ENCODE measurements at regions not wholly inside any gene's neighbourhood (a gene's known extent, or its start where the extent isn't known, plus 50 kb on each side); places are given as distances from the start of the nearest gene placed in this dataset.
"Not testable (repeated sequence)": the region's sequence is repeated elsewhere in the genome, so short reads cannot be mapped to it uniquely, and the experiment has no call there.

GRCh38 chr2:116719836-116720235 lies 1094.7 kb upstream of the DDX18 start:
- H3K9me3 Mint-ChIP-seq: peaks cover 2% of the 10 kb centered on the region
- H3K27me3 Mint-ChIP-seq: no peaks in the 10 kb centered on the region
- no peaks in the 10 kb centered on the region for H3K36me3 Mint-ChIP-seq
- no peak overlapping the region for H3K4me3 Mint-ChIP-seq
- ATAC-seq (ENCODE audit: low read depth): no peak
- no peak for DNase-seq
- no peaks in the 10 kb centered on the region for H3K4me1 Mint-ChIP-seq
- no peak overlapping the region for H3K27ac Mint-ChIP-seq
- POLR2A ChIA-PET: no interaction called here

GRCh38 chr2:116724550-116724949 lies 1089.9 kb upstream of the DDX18 start:
- no peak overlapping the region for H3K4me3 Mint-ChIP-seq
- no peak for DNase-seq
- H3K27ac Mint-ChIP-seq: no peak overlapping the region
- ATAC-seq (ENCODE audit: low read depth): no peak
- H3K4me1 Mint-ChIP-seq: no peaks in the 10 kb centered on the region
- no peaks in the 10 kb centered on the region for H3K36me3 Mint-ChIP-seq
- POLR2A ChIA-PET: no interaction called here
- H3K27me3 Mint-ChIP-seq: no peaks in the 10 kb centered on the region
- no peaks in the 10 kb centered on the region for H3K9me3 Mint-ChIP-seq

GRCh38 chr2:116732322-116732721 lies 1082.2 kb upstream of the DDX18 start:
- POLR2A ChIA-PET: no interaction called here
- Mint-ChIP-seq H3K27me3 (no peaks in the 10 kb centered on the region), H3K4me3 (no peak overlapping the region), H3K9me3 (peaks cover 3% of the 10 kb centered on the region), H3K27ac (no peak overlapping the region), H3K36me3 (no peaks in the 10 kb centered on the region), H3K4me1 (no peaks in the 10 kb centered on the region)
- ATAC-seq (ENCODE audit: low read depth): no peak
- no peak for DNase-seq

- POLR2A ChIA-PET: no interaction called here
- Mint-ChIP-seq H3K27me3 (no peaks in the 10 kb centered on the region), H3K9me3 (peaks cover 3% of the 10 kb centered on the region), H3K4me3 (no peak overlapping the region), H3K4me1 (no peaks in the 10 kb centered on the region), H3K36me3 (no peaks in the 10 kb centered on the region), H3K27ac (no peak overlapping the region)
- no peak for DNase-seq
- ATAC-seq (ENCODE audit: low read depth): no peak
Observed at GRCh38 chr2:116733699-116734098, 1080.8 kb upstream of the DDX18 start.

DNA sequence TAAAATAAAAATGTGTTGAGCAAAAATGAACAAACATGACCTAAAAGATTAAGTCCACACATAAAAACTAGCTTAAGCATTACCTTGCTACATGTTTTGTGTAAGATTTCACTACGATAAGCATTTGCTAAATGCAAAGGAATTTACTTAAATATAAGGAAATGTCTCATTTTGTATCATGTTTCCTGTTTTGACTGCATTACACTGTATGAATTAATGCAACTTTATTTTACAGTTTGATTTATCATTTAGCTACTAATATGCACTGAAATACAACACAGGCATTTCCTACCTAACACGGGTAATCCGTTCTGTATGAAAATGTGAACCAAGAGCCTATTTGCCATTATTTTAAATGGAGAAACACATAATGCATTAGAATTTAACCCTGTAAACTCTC lies 1076.5 kb upstream of the DDX18 start:
- Mint-ChIP-seq H3K4me3 (no peak overlapping the region), H3K27me3 (no peaks in the 10 kb centered on the region), H3K27ac (no peak overlapping the region), H3K9me3 (peaks cover 3% of the 10 kb centered on the region), H3K36me3 (no peaks in the 10 kb centered on the region), H3K4me1 (no peaks in the 10 kb centered on the region)
- ATAC-seq (ENCODE audit: low read depth): no peak
- POLR2A ChIA-PET: no interaction called here
- no peak for DNase-seq

- ATAC-seq (ENCODE audit: low read depth): no peak
- POLR2A ChIA-PET: no interaction called here
- Mint-ChIP-seq H3K4me1 (no peaks in the 10 kb centered on the region), H3K27me3 (no peaks in the 10 kb centered on the region), H3K9me3 (peaks cover 1% of the 10 kb centered on the region), H3K4me3 (no peak overlapping the region), H3K36me3 (no peaks in the 10 kb centered on the region), H3K27ac (no peak overlapping the region)
- DNase-seq: no peak
Observed at GRCh38 chr2:116747103-116747502, 1067.4 kb upstream of the DDX18 start.

- Mint-ChIP-seq H3K27me3 (no peaks in the 10 kb centered on the region), H3K36me3 (no peaks in the 10 kb centered on the region), H3K4me3 (no peak overlapping the region), H3K4me1 (no peaks in the 10 kb centered on the region), H3K27ac (no peak overlapping the region), H3K9me3 (no peaks in the 10 kb centered on the region)
- DNase-seq (no peak), ATAC-seq (ENCODE audit: low read depth) (no peak)
- POLR2A ChIA-PET: no interaction called here
Observed at GRCh38 chr2:116749994-116750393, 1064.5 kb upstream of the DDX18 start.

GRCh38 chr2:116754381-116755101 lies 1060.0 kb upstream of the DDX18 start:
- H3K4me1 Mint-ChIP-seq: no peaks in the 10 kb centered on the region
- ATAC-seq (ENCODE audit: low read depth): no peak
- no peaks in the 10 kb centered on the region for H3K36me3 Mint-ChIP-seq
- H3K4me3 Mint-ChIP-seq: no peak overlapping the region
- DNase-seq: no peak
- no peaks in the 10 kb centered on the region for H3K27me3 Mint-ChIP-seq
- H3K27ac Mint-ChIP-seq: no peak overlapping the region
- POLR2A ChIA-PET: no interaction called here
- peaks cover 2% of the 10 kb centered on the region for H3K9me3 Mint-ChIP-seq

GRCh38 chr2:116761864-116762263 lies 1052.6 kb upstream of the DDX18 start:
- Mint-ChIP-seq H3K27ac (no peak overlapping the region), H3K27me3 (no peaks in the 10 kb centered on the region), H3K36me3 (no peaks in the 10 kb centered on the region), H3K4me1 (no peaks in the 10 kb centered on the region), H3K4me3 (no peak overlapping the region), H3K9me3 (peaks cover 4% of the 10 kb centered on the region)
- ATAC-seq (ENCODE audit: low read depth) (no peak), DNase-seq (no peak)
- POLR2A ChIA-PET: no interaction called here

- no peaks in the 10 kb centered on the region for H3K4me1 Mint-ChIP-seq
- no peak overlapping the region for H3K4me3 Mint-ChIP-seq
- no peaks in the 10 kb centered on the region for H3K27me3 Mint-ChIP-seq
- POLR2A ChIA-PET: no interaction called here
- no peaks in the 10 kb centered on the region for H3K36me3 Mint-ChIP-seq
- ATAC-seq (ENCODE audit: low read depth): no peak
- H3K9me3 Mint-ChIP-seq: peaks cover 2% of the 10 kb centered on the region
- no peak overlapping the region for H3K27ac Mint-ChIP-seq
- DNase-seq: no peak
Observed at GRCh38 chr2:116769514-116769913, 1045.0 kb upstream of the DDX18 start.

GRCh38 chr2:116776556-116776955 lies 1037.9 kb upstream of the DDX18 start:
- Mint-ChIP-seq H3K27me3 (no peaks in the 10 kb centered on the region), H3K4me1 (no peaks in the 10 kb centered on the region), H3K9me3 (peaks cover 1% of the 10 kb centered on the region), H3K27ac (no peak overlapping the region), H3K4me3 (no peak overlapping the region), H3K36me3 (no peaks in the 10 kb centered on the region)
- ATAC-seq (ENCODE audit: low read depth): no peak
- no peak for DNase-seq
- POLR2A ChIA-PET: no interaction called here

GRCh38 chr2:116787848-116788247 lies 1026.6 kb upstream of the DDX18 start:
- Mint-ChIP-seq H3K4me3 (no peak overlapping the region), H3K27ac (no peak overlapping the region), H3K9me3 (peaks cover 2% of the 10 kb centered on the region), H3K27me3 (no peaks in the 10 kb centered on the region), H3K4me1 (no peaks in the 10 kb centered on the region), H3K36me3 (no peaks in the 10 kb centered on the region)
- ATAC-seq (ENCODE audit: low read depth) (no peak), DNase-seq (no peak)
- POLR2A ChIA-PET: no interaction called here

DNA sequence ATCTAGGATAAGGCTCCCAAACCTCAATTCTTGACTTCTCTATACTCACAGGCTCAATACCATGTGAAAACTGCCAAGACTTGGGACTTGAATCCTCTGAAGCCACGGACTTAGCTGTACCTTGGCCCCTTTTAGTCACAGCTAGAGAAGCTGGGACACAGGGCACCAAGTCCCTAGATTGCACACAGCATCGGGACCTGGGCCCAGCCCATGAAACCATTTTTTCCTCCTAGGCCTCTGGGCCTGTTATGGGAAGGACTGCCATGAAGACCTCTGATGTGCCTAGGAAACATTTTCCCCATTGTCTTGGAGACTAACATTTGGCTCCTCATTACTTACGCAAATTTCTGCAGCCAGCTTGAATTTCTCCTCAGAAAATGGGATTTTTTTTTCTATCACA lies 1011.8 kb upstream of the DDX18 start:
- ATAC-seq (ENCODE audit: low read depth) (no peak), DNase-seq (no peak)
- no peak overlapping the region for H3K4me3 Mint-ChIP-seq
- H3K36me3 Mint-ChIP-seq: no peaks in the 10 kb centered on the region
- POLR2A ChIA-PET: no interaction called here
- H3K9me3 Mint-ChIP-seq: peaks cover 16% of the 10 kb centered on the region
- H3K4me1 Mint-ChIP-seq: no peaks in the 10 kb centered on the region
- H3K27me3 Mint-ChIP-seq: no peaks in the 10 kb centered on the region
- H3K27ac Mint-ChIP-seq: no peak overlapping the region

DNA sequence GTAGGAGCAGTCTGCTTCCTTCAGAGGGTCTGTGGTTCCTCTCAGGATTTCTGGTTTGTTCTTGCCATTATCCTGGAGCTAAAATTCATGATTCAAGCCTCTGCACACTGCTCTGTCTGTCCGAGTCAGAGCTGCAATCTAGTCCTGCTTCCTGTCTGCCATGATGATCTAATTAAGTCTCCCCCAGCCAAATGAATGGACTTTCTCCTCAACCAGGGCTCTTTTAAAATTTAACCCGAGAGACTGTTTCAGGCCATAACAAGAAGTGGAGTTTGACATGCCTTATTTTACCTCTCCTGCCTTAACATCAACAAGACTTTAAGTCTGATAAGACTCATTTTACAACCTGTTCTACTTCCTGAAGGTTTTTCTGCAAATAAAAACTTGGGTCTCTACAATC lies 1009.6 kb upstream of the DDX18 start:
- POLR2A ChIA-PET: no interaction called here
- H3K4me3 Mint-ChIP-seq: no peak overlapping the region
- H3K9me3 Mint-ChIP-seq: peaks cover 10% of the 10 kb centered on the region
- no peaks in the 10 kb centered on the region for H3K36me3 Mint-ChIP-seq
- H3K4me1 Mint-ChIP-seq: no peaks in the 10 kb centered on the region
- H3K27ac Mint-ChIP-seq: no peak overlapping the region
- H3K27me3 Mint-ChIP-seq: no peaks in the 10 kb centered on the region
- ATAC-seq (ENCODE audit: low read depth): no peak
- no peak for DNase-seq

- ATAC-seq (ENCODE audit: low read depth); H3K27ac Mint-ChIP-seq; DNase-seq; POLR2A ChIA-PET; H3K4me1 Mint-ChIP-seq; H3K4me3 Mint-ChIP-seq; H3K27me3 Mint-ChIP-seq; H3K9me3 Mint-ChIP-seq; H3K36me3 Mint-ChIP-seq: not testable (repeated sequence)
Observed at GRCh38 chr2:116806505-116806904, 1008.0 kb upstream of the DDX18 start.

All from activated naive CD8-positive, alpha-beta T cell treated with anti-CD3 and anti-CD28 coated beads, Interleukin-2, amount 10 ng/mL, durations not matched to agents 7 days and 5 days (primary cell).